Left lobe of liver (tissue), 2 donors: ENCODE measurements at regions not wholly inside any gene's neighbourhood (a gene's known extent, or its start where the extent isn't known, plus 50 kb on each side); places are given as distances from the start of the nearest gene placed in this dataset.
"Not testable (repeated sequence)": the region's sequence is repeated elsewhere in the genome, so short reads cannot be mapped to it uniquely, and the experiment has no call there.

Experiments used
- ATAC-seq: fragments of 200-7000 bp; cut with Tn5 transposase; one replicate; pipeline ENCODE4 v1.9.1; 2020; ENCODE audit warnings: mild to moderate bottlenecking, moderate library complexity
- DNase-seq: peaks from one replicate; pipeline ENCODE4 v3.0.0-alpha.2; 2020; ENCODE audit warnings: low spot score
- donor health status: DM: no; HTN: no; CAD: no; lungs with moderate emphysema.
- donor health status: DM: no; HTN: yes; CAD: no.

GRCh38 chr10:35263827-35264226 lies 72.5 kb upstream of the CCNY start:
- not testable (repeated sequence) for ATAC-seq

GRCh38 chr10:35264636-35265035 lies 71.7 kb upstream of the CCNY start:
- not testable (repeated sequence) for DNase-seq, ATAC-seq

More at GRCh38 chr10:35263827-35264226, 72.5 kb upstream of the CCNY start:
- not testable (repeated sequence) for DNase-seq

DNA sequence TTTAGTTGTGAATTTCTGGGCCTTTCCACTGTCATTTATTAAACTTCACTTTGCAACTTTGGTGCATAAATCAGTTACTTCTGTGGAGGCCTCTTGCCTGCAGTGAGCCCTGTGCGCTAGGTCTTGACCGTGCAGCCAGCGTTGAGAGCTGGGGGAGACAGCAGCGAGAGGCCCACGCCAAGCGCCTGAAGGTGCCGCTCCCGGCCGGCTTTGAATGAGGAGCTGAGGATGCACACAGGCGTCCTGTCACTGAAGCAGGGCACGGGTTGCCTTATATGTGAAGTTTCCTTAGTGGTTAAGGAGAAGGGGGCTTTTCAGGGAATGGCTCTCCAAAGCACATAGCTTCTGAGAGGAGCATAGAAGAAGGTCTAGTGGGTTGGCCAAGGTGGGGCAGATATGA lies 70.9 kb upstream of the CCNY start:
- ATAC-seq (no peak), DNase-seq (no peak)

DNA sequence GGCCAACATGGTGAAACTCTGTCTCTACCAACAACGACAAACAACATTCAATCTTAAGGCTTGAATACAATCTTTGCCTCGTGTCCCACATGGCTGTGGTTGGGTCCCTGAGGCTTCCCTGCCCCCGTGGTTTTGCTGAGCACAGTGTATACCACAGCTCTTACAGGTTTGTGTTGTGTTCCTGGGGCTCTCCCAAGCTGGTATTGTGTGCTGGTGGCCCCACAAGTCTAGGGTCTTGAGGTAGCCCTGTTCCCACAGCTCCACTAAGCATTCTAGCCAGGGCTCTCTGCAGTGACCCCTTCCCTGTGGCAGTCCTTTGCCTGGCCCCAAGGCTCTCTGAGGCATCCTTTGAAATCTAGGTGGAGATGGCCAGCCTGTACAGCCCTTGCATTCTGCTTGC lies 68.0 kb upstream of the CCNY start:
- ATAC-seq = no peak
- DNase-seq = no peak

- ATAC-seq (no peak), DNase-seq (no peak)
Observed at GRCh38 chr10:35268791-35269257, 67.5 kb upstream of the CCNY start.

DNA sequence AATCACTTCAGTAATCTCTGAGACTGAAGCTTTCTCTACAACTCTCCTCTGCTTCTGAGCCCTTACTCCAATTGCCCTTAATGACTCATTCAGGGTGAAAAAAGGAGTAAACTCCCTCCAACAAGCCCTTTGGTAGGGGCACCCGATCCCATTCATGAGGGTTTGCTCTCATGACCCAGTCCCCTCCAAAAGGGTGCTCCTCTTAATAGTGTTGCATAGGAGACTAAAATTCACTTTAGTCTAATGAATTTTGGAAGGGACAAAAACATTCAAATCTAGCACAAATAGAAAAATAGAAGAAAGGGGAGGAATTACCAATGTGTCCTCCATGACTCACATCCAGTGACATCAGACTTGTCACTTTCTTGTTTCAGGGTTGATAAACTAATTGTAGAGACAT lies 66.2 kb upstream of the CCNY start:
- ATAC-seq (no peak), DNase-seq (no peak)

DNA sequence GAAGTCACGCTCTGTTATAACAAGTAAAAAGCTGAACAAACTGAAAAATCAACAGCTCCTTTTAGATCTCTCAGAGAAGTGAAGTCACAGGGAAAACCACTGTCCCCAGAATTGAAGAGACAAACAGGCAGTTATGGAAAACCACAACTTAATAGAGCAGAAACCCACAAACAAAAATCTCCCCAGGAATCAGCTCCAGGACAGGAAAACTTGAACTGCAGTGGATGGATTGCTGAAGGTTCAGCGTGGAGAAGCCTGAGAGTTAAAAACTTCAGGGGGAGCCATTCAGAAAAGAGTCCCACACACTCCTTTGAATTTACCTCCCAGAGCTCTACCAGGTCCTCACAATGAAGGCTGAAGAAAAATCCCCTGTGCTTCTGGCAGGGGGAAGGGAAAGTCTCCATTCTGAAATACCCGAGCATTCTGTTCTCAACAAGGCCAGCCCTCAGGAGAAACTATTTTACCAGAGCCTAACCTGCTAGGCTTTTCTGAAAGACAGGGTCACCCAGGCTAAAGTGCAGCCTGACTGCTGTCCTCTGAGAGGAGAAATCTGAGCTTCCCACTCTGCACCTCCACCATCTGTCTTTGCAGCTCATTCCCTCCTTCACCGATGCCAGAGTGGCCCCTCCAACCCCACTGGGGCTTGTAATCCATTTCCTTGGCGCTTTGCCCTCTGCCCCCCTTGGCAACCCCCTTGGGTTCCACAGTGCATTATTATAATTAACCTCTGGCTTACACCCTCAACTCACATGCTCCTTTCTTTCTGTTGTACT lies 65.0 kb upstream of the CCNY start:
- ATAC-seq (peak; percentile 57), DNase-seq (no peak)

- DNase-seq, ATAC-seq: not testable (repeated sequence)
Observed at GRCh38 chr10:35271859-35272165, 64.5 kb upstream of the CCNY start.

GRCh38 chr10:35272401-35272800 lies 63.9 kb upstream of the CCNY start:
- DNase-seq, ATAC-seq: not testable (repeated sequence)

DNA sequence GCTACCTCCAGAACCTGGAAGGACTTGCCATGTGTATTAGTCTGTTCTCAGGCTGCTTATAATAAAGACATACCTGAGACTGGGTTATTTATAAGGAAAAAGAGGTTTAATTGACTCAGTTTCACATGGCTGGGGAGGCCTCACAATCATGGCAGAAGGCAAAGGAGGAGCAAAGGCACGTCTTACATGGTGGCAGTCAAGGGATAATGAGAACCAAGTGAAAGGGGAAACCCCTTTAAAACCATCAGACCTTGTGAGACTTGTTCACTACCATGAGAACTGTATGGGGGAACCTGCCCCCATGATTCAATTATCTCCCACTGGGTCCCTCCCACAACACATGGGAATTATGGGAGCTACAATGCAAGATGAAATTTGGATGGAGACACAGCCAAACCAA lies 62.3 kb upstream of the CCNY start:
- not testable (repeated sequence) for DNase-seq, ATAC-seq

GRCh38 chr10:35274498-35275060 lies 61.7 kb upstream of the CCNY start:
- DNase-seq (no peak), ATAC-seq (no peak)

- DNase-seq (no peak), ATAC-seq (no peak)
Observed at GRCh38 chr10:35276889-35277288, 59.4 kb upstream of the CCNY start.

- not testable (repeated sequence) for ATAC-seq, DNase-seq
Observed at GRCh38 chr10:35280246-35280645, 56.1 kb upstream of the CCNY start.
